ENCODE measurements at regions not wholly inside any gene's neighbourhood (a gene's known extent, or its start where the extent isn't known, plus 50 kb on each side); places are given as distances from the start of the nearest gene placed in this dataset.

DNA sequence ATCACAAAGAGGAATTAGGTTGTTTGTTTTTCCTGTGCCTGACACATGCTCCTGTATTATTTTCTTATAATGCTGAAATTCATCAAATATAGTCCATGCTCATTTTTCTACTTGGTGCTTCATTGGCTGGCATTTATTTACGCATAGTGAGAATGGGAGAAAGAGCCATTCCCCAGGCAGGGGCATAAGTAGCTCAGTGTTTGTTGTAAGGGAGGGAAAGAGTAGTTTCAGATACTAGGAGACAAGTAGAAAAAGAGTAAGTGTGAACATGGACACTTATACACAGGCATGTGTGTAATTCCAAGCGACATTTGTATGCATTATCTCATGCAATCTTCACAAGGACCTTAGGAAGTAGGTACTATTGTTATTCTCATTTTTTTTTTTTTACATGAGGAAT is 111.9 kb upstream of the UGP2 start:
- Histone ChIP-seq H3K27ac (ENCODE audit: low read depth, low read length) (no peak overlapping the region), H2BK120ac (ENCODE audit: insufficient read depth, low read length, poor library complexity) (no peak overlapping the region), H4K91ac (ENCODE audit: low read depth, low read length) (no peak overlapping the region), H3K14ac (ENCODE audit: low read length) (no peak overlapping the region), H3K4ac (ENCODE audit: low read depth, low read length) (no peak overlapping the region), H2BK12ac (ENCODE audit: low read length) (no peak overlapping the region), H3K4me3 (ENCODE audit: low read depth, low read length) (no peak overlapping the region), H3K4me2 (ENCODE audit: low read length) (no peak overlapping the region), H3K36me3 (ENCODE audit: control insufficient read depth in 1 of 2, insufficient read depth in 2 of 2, low read length in 2 of 2) (no peaks in the 10 kb centered on the region), H3K4me1 (ENCODE audit: control insufficient read depth in 1 of 2, insufficient read depth in 2 of 2, low read length in 2 of 2) (no peaks in the 10 kb centered on the region), H3K9ac (ENCODE audit: low read length) (no peak overlapping the region), H4K8ac (ENCODE audit: low read depth, low read length) (no peak overlapping the region), H4K12ac (ENCODE audit: low read depth, low read length) (no peak overlapping the region), H2BK5ac (ENCODE audit: low read depth, low read length, poor library complexity) (no peak overlapping the region), H2AFZ (ENCODE audit: insufficient read depth, low read length, poor library complexity) (no peak overlapping the region), H3K9me3 (ENCODE audit: insufficient read depth, low read depth, low read length) (no peaks in the 10 kb centered on the region), H3K18ac (ENCODE audit: low read length) (no peak overlapping the region), H2AK5ac (ENCODE audit: low read length) (no peak overlapping the region), H3K23ac (ENCODE audit: low read length) (no peak overlapping the region), H3K79me1 (ENCODE audit: low read length) (no peaks in the 10 kb centered on the region), H3K27me3 (ENCODE audit: insufficient read depth, low read length) (no peaks in the 10 kb centered on the region), H3K79me2 (ENCODE audit: control insufficient read depth, insufficient read depth, low read length, poor library complexity) (no peaks in the 10 kb centered on the region)
- DNase-seq: no peak
- WGBS (ENCODE audit: extremely low coverage, insufficient coverage, insufficient read length): no CpG with 5 or more reads among the region's 2 CpGs

DNA sequence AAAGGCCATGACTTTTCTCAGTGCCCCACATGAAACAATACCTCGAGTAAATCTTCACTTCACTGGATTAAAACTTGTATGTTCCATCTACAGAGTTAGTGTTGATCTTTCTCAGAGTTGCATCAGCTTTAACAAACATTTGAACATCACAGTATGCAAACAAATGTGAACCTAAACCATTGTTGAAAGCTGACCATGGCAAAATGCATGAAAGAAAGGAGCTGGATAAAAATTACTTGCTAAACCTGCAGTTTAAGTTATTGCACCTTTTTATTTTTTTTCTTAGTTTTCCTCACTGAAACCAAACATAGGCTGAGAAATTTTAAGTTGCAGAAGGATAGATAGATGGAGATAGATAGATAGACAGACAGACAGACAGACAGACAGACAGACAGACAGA is 107.2 kb upstream of the UGP2 start:
- no peak overlapping the region for H4K91ac ChIP-seq (ENCODE audit: low read depth, low read length)
- no peaks in the 10 kb centered on the region for H3K36me3 ChIP-seq (ENCODE audit: control insufficient read depth in 1 of 2, insufficient read depth in 2 of 2, low read length in 2 of 2)
- H4K8ac ChIP-seq (ENCODE audit: low read depth, low read length): no peak overlapping the region
- H3K79me1 ChIP-seq (ENCODE audit: low read length): peaks cover 2% of the 10 kb centered on the region
- WGBS (ENCODE audit: extremely low coverage, insufficient coverage, insufficient read length): no CpG with 5 or more reads among the region's 1 CpG
- no peak overlapping the region for H3K14ac ChIP-seq (ENCODE audit: low read length)
- no peaks in the 10 kb centered on the region for H3K27me3 ChIP-seq (ENCODE audit: insufficient read depth, low read length)
- H3K23ac ChIP-seq (ENCODE audit: low read length): no peak overlapping the region
- no peak overlapping the region for H3K4ac ChIP-seq (ENCODE audit: low read depth, low read length)
- no peak overlapping the region for H3K4me2 ChIP-seq (ENCODE audit: low read length)
- H2BK5ac ChIP-seq (ENCODE audit: low read depth, low read length, poor library complexity): no peak overlapping the region
- H2BK120ac ChIP-seq (ENCODE audit: insufficient read depth, low read length, poor library complexity): no peak overlapping the region
- H3K4me3 ChIP-seq (ENCODE audit: low read depth, low read length): no peak overlapping the region
- no peak overlapping the region for H2BK12ac ChIP-seq (ENCODE audit: low read length)
- H3K18ac ChIP-seq (ENCODE audit: low read length): no peak overlapping the region
- no peaks in the 10 kb centered on the region for H3K9me3 ChIP-seq (ENCODE audit: insufficient read depth, low read depth, low read length)
- H3K79me2 ChIP-seq (ENCODE audit: control insufficient read depth, insufficient read depth, low read length, poor library complexity): peaks cover 2% of the 10 kb centered on the region
- H3K4me1 ChIP-seq (ENCODE audit: control insufficient read depth in 1 of 2, insufficient read depth in 2 of 2, low read length in 2 of 2): peaks cover 3 to 4% of the 10 kb centered on the region in 2 experiments
- H2AK5ac ChIP-seq (ENCODE audit: low read length): no peak overlapping the region
- H3K27ac ChIP-seq (ENCODE audit: low read depth, low read length): no peak overlapping the region
- H4K12ac ChIP-seq (ENCODE audit: low read depth, low read length): no peak overlapping the region
- DNase-seq: no peak
- no peak overlapping the region for H2AFZ ChIP-seq (ENCODE audit: insufficient read depth, low read length, poor library complexity)
- H3K9ac ChIP-seq (ENCODE audit: low read length): no peak overlapping the region

DNA sequence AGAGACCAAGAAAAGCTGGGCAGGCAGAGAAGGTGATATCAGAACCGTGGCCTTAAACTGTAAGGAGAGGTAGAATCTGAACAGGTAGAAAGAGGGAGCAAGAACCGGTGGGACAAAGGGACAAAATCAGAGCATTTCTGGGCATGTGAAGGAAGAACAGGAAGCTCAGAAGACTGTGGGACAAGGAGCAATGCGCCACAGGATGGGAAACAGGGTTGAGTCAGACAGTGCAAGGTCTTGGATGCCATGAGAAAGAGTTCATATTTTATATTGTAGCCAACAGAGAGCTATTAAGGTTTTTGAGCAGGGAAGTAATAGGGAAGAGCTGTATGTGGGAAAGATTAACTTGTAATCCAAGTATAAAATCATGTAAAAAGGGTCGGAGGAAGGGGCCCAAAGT is 106.4 kb upstream of the UGP2 start:
- no peak overlapping the region for H3K4ac ChIP-seq (ENCODE audit: low read depth, low read length)
- no peak overlapping the region for H3K27ac ChIP-seq (ENCODE audit: low read depth, low read length)
- H3K9me3 ChIP-seq (ENCODE audit: insufficient read depth, low read depth, low read length): no peaks in the 10 kb centered on the region
- H2BK120ac ChIP-seq (ENCODE audit: insufficient read depth, low read length, poor library complexity): peak overlapping the region; percentile 37
- no peak overlapping the region for H3K4me3 ChIP-seq (ENCODE audit: low read depth, low read length)
- no peak overlapping the region for H3K4me2 ChIP-seq (ENCODE audit: low read length)
- no peak overlapping the region for H4K91ac ChIP-seq (ENCODE audit: low read depth, low read length)
- H3K79me1 ChIP-seq (ENCODE audit: low read length): peaks cover 2% of the 10 kb centered on the region
- H3K36me3 ChIP-seq (ENCODE audit: control insufficient read depth in 1 of 2, insufficient read depth in 2 of 2, low read length in 2 of 2): no peaks in the 10 kb centered on the region
- no peak overlapping the region for H2BK12ac ChIP-seq (ENCODE audit: low read length)
- H2BK5ac ChIP-seq (ENCODE audit: low read depth, low read length, poor library complexity): no peak overlapping the region
- no peak overlapping the region for H3K14ac ChIP-seq (ENCODE audit: low read length)
- no peak overlapping the region for H4K12ac ChIP-seq (ENCODE audit: low read depth, low read length)
- H3K23ac ChIP-seq (ENCODE audit: low read length): no peak overlapping the region
- H3K79me2 ChIP-seq (ENCODE audit: control insufficient read depth, insufficient read depth, low read length, poor library complexity): peaks cover 2% of the 10 kb centered on the region
- no peak overlapping the region for H2AFZ ChIP-seq (ENCODE audit: insufficient read depth, low read length, poor library complexity)
- no peak for DNase-seq
- no peaks in the 10 kb centered on the region for H3K27me3 ChIP-seq (ENCODE audit: insufficient read depth, low read length)
- no CpG with 5 or more reads among the region's 4 CpGs for WGBS (ENCODE audit: extremely low coverage, insufficient coverage, insufficient read length)
- no peak overlapping the region for H4K8ac ChIP-seq (ENCODE audit: low read depth, low read length)
- H3K18ac ChIP-seq (ENCODE audit: low read length): no peak overlapping the region
- peaks cover 3 to 4% of the 10 kb centered on the region in 2 experiments for H3K4me1 ChIP-seq (ENCODE audit: control insufficient read depth in 1 of 2, insufficient read depth in 2 of 2, low read length in 2 of 2)
- H2AK5ac ChIP-seq (ENCODE audit: low read length): no peak overlapping the region
- H3K9ac ChIP-seq (ENCODE audit: low read length): no peak overlapping the region

DNA sequence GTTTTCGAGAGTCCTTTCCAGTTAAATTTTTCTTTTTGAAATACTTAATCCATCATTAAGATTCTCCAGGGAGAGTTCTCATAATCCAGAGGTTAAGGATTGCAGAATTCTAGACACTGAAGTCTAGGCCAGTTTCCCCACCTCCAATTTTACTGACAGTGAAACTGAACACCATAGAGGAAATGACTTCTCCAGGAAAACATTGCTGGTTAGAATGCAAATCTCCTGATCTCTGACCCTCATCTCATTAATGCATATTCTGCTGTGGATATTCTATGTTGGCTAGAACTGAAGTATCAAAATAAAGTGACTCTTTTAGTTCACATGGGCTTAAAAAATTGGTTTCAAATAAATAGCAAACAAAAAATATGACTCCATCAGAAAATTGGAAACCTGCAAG is 105.8 kb upstream of the UGP2 start:
- Histone ChIP-seq H2BK5ac (ENCODE audit: low read depth, low read length, poor library complexity) (no peak overlapping the region), H2BK120ac (ENCODE audit: insufficient read depth, low read length, poor library complexity) (no peak overlapping the region), H4K91ac (ENCODE audit: low read depth, low read length) (no peak overlapping the region), H3K4me1 (ENCODE audit: control insufficient read depth in 1 of 2, insufficient read depth in 2 of 2, low read length in 2 of 2) (peaks cover 3 to 4% of the 10 kb centered on the region in 2 experiments), H3K9me3 (ENCODE audit: insufficient read depth, low read depth, low read length) (no peaks in the 10 kb centered on the region), H3K79me2 (ENCODE audit: control insufficient read depth, insufficient read depth, low read length, poor library complexity) (peaks cover 2% of the 10 kb centered on the region), H4K8ac (ENCODE audit: low read depth, low read length) (no peak overlapping the region), H3K9ac (ENCODE audit: low read length) (no peak overlapping the region), H3K4me3 (ENCODE audit: low read depth, low read length) (no peak overlapping the region), H3K4ac (ENCODE audit: low read depth, low read length) (no peak overlapping the region), H2BK12ac (ENCODE audit: low read length) (no peak overlapping the region), H3K36me3 (ENCODE audit: control insufficient read depth in 1 of 2, insufficient read depth in 2 of 2, low read length in 2 of 2) (no peaks in the 10 kb centered on the region), H3K23ac (ENCODE audit: low read length) (no peak overlapping the region), H2AK5ac (ENCODE audit: low read length) (no peak overlapping the region), H3K27me3 (ENCODE audit: insufficient read depth, low read length) (no peaks in the 10 kb centered on the region), H3K4me2 (ENCODE audit: low read length) (no peak overlapping the region), H2AFZ (ENCODE audit: insufficient read depth, low read length, poor library complexity) (no peak overlapping the region), H3K14ac (ENCODE audit: low read length) (no peak overlapping the region), H3K18ac (ENCODE audit: low read length) (no peak overlapping the region), H3K27ac (ENCODE audit: low read depth, low read length) (no peak overlapping the region), H3K79me1 (ENCODE audit: low read length) (peaks cover 2% of the 10 kb centered on the region), H4K12ac (ENCODE audit: low read depth, low read length) (no peak overlapping the region)
- WGBS (ENCODE audit: extremely low coverage, insufficient coverage, insufficient read length): no CpG with 5 or more reads among the region's 1 CpG
- DNase-seq: peak in 1 of 2 donors; percentile 7

Data from trophoblast cell (in vitro differentiated cells and primary cell).